HCT116 (cell line): ENCODE measurements at regions not wholly inside any gene's neighbourhood (a gene's known extent, or its start where the extent isn't known, plus 50 kb on each side); places are given as distances from the start of the nearest gene placed in this dataset.

Experiments used
- ATAC-seq: fragments of 200-7000 bp; cut with Tn5 transposase; 2 replicates; pipeline ENCODE4 v1.9.1; 2020; ENCODE audit warnings: mild to moderate bottlenecking, moderate library complexity
- BruUV-seq: library from RNA; stranded (reverse); fragments of 400-500 nt; replicated peaks from 2 replicates; lab custom pipeline; 2021; lab: Mats Ljungman, UMichigan
- CTCF ChIA-PET: fragments of 300-600 bp; sonication (Branson Sonifier 250); formaldehyde crosslinking; loops from one replicate; lab custom pipeline; 2021; ENCODE audit warnings: antibody characterized with exemption; lab: Charles Lee
- POLR2A ChIA-PET: fragments of 300-600, 350-600 bp; sonication (Branson Sonifier 250); formaldehyde crosslinking; loops from one replicate; lab custom pipeline; 2021; ENCODE audit warnings: antibody characterized with exemption; lab: Charles Lee
- RAD21 ChIA-PET, 2 experiments: fragments of 300-600 bp; sonication (Branson Sonifier 250); formaldehyde crosslinking; loops; one replicate each; lab custom pipeline; 2023; ENCODE audit warnings: low total read pairs in 2 of 2; ENCODE audit not compliant: uncharacterized antibody in 2 of 2, unreplicated experiment in 2 of 2, low non-redundant PET in 1 of 2; lab: Charles Lee
- DNase-seq: peaks from one replicate; pipeline ENCODE4 v3.0.0-alpha.2; 2010; ENCODE audit warnings: low read depth, low spot score
- H2AFZ ChIP-seq: fragments of 200-600 bp; shearing (Covaris generic), sonication (generic); 2 replicates; pipeline ENCODE4 v1.6.1; 2017; ENCODE audit warnings: low read depth, mixed run types, mixed read lengths, antibody characterized with exemption, low read length; ENCODE audit not compliant: poor library complexity, severe bottlenecking
- H3K27ac ChIP-seq: 2 replicates; pipeline ENCODE4 v1.5.1; 2012; ENCODE audit warnings: low read depth, low read length
- H3K27me3 ChIP-seq: fragments of 200-600 bp; sonication (generic); 2 replicates; pipeline ENCODE4 v1.6.1; 2016; ENCODE audit warnings: mixed run types, low read length, mixed read lengths; ENCODE audit not compliant: insufficient read depth
- H3K36me3 ChIP-seq, 2 experiments: fragments of 200-500 bp in 1 of 2; fragments of 200-600 bp in 1 of 2; sonication (Bioruptor generic) in 1 of 2; sonication (generic) in 1 of 2; 2 replicates each; pipeline versions ENCODE4 v1.5.1 to v1.6.1; 2014 to 2016; ENCODE audit warnings: low read length in 2 of 2, inconsistent platforms in 1 of 2, mixed read lengths in 1 of 2, mixed run types in 1 of 2; ENCODE audit not compliant: insufficient read depth in 2 of 2, control insufficient read depth in 1 of 2
- H3K4me1 ChIP-seq, 2 experiments: fragments of 200-600 bp in 1 of 2; sonication (generic) in 1 of 2; 2 replicates each; pipeline versions ENCODE4 v1.5.1 to v1.6.1; 2012 to 2017; ENCODE audit warnings: low read length in 2 of 2, inconsistent platforms in 1 of 2, mild to moderate bottlenecking in 1 of 2, mixed read lengths in 1 of 2, mixed run types in 1 of 2, moderate library complexity in 1 of 2; ENCODE audit not compliant: insufficient read depth in 2 of 2, control insufficient read depth in 1 of 2
- H3K4me2 ChIP-seq: fragments of 200-600 bp; sonication (generic); 2 replicates; pipeline ENCODE4 v1.6.1; 2017; ENCODE audit warnings: mixed run types, low read length, mixed read lengths
- H3K4me3 ChIP-seq, 2 experiments: fragments of 200-600 bp in 1 of 2; sonication (generic) in 1 of 2; replicated peaks in 1 of 2; 2 replicates each; pipeline ENCODE4 v1.5.1; 2011 to 2016; ENCODE audit warnings: low read length in 2 of 2, control low read depth in 1 of 2, low read depth in 1 of 2, mild to moderate bottlenecking in 1 of 2, mixed read lengths in 1 of 2, mixed run types in 1 of 2
- H3K79me2 ChIP-seq: fragments of 200-600 bp; sonication (generic); 2 replicates; pipeline ENCODE4 v1.6.1; 2017; ENCODE audit warnings: mild to moderate bottlenecking, mixed run types, low read length, moderate library complexity, mixed read lengths; ENCODE audit not compliant: insufficient read depth
- H3K9ac ChIP-seq: fragments of 200-600 bp; sonication (generic); 2 replicates; pipeline ENCODE4 v1.6.1; 2016; ENCODE audit warnings: low read length, mixed read lengths
- H3K9me2 ChIP-seq: fragments of 200-600 bp; sonication (generic), shearing (Covaris generic); 2 replicates; pipeline ENCODE4 v1.6.1; 2017; ENCODE audit warnings: mixed run types, mild to moderate bottlenecking, moderate library complexity; ENCODE audit not compliant: insufficient read depth
- H3K9me3 ChIP-seq, 2 experiments: fragments of 200-500 bp in 1 of 2; fragments of 200-600 bp in 1 of 2; sonication (Bioruptor generic) in 1 of 2; sonication (generic) in 1 of 2; 2 replicates each; pipeline ENCODE4 v1.6.1; 2014 to 2017; ENCODE audit warnings: low read length in 2 of 2, mixed read lengths in 2 of 2, inconsistent platforms in 1 of 2, low read depth in 1 of 2, mild to moderate bottlenecking in 1 of 2, mixed run types in 1 of 2, moderate library complexity in 1 of 2; ENCODE audit not compliant: control insufficient read depth in 1 of 2, insufficient read depth in 1 of 2
- H4K20me1 ChIP-seq: fragments of 200-600 bp; sonication (generic), shearing (Covaris generic); 2 replicates; pipeline ENCODE4 v1.6.1; 2017; ENCODE audit warnings: mixed run types, mild to moderate bottlenecking, moderate library complexity; ENCODE audit not compliant: insufficient read depth
- ATF3 ChIP-seq: IDR thresholded peaks from 2 replicates; pipeline ENCODE4 v1.6.1; 2012
- CBX3 ChIP-seq: IDR thresholded peaks from 2 replicates; pipeline ENCODE4 v1.6.1; 2012; ENCODE audit warnings: low read depth
- CEBPB ChIP-seq: IDR thresholded peaks from 2 replicates; pipeline ENCODE4 v1.6.1; 2012; ENCODE audit warnings: low read depth
- CTCF ChIP-seq, 3 experiments: fragments of 200-600 bp in 1 of 3; sonication (generic) in 1 of 3; IDR thresholded peaks in 2 of 3; conservative IDR thresholded peaks in 1 of 3; 2 replicates each; pipeline ENCODE4 v1.5.1; 2012 to 2017; ENCODE audit warnings: low read depth in 2 of 3, low read length in 2 of 3, antibody characterized with exemption in 1 of 3, borderline replicate concordance in 1 of 3, control low read depth in 1 of 3, mild to moderate bottlenecking in 1 of 3, mixed read lengths in 1 of 3, mixed run types in 1 of 3, moderate library complexity in 1 of 3; ENCODE audit not compliant: insufficient read depth in 1 of 3
- EGR1 ChIP-seq: IDR thresholded peaks from 2 replicates; pipeline ENCODE4 v1.6.1; 2012; ENCODE audit warnings: low read depth
- EZH2 ChIP-seq: fragments of 200-600 bp; sonication (generic); IDR thresholded peaks from 2 replicates; pipeline ENCODE4 v1.6.1; 2017; ENCODE audit warnings: antibody characterized with exemption, mixed run types
- EZH2phosphoT487 ChIP-seq: fragments of 200-600 bp; IDR thresholded peaks from 2 replicates; pipeline ENCODE4 v1.6.1; 2018; ENCODE audit warnings: antibody characterized with exemption, borderline replicate concordance
- JUND ChIP-seq: IDR thresholded peaks from 2 replicates; pipeline ENCODE4 v1.6.1; 2012
- MAX ChIP-seq: IDR thresholded peaks from 2 replicates; pipeline ENCODE4 v1.6.1; 2012
- POLR2A ChIP-seq: IDR thresholded peaks from 2 replicates; pipeline ENCODE4 v1.7.0; 2011; ENCODE audit warnings: borderline replicate concordance; ENCODE audit not compliant: insufficient read depth, insufficient read length; ENCODE audit errors: extremely low read depth
- SIN3A ChIP-seq: IDR thresholded peaks from 2 replicates; pipeline ENCODE4 v1.6.1; 2012; ENCODE audit warnings: low read depth
- SP1 ChIP-seq: IDR thresholded peaks from 2 replicates; pipeline ENCODE4 v1.6.1; 2012; ENCODE audit warnings: low read depth
- SRF ChIP-seq: IDR thresholded peaks from 2 replicates; pipeline ENCODE4 v1.6.1; 2012; ENCODE audit warnings: low read depth
- intact Hi-C: fragments of 100-400 bp; cut with micrococcal nuclease; formaldehyde crosslinking; loops from 2 replicates; pipeline ENCODE4 v1.10.0; 2022

- BruUV-seq, result no TSS peak
- Histone ChIP-seq H3K4me1 (no peaks in the 10 kb centered on the region), H3K79me2 (no peaks in the 10 kb centered on the region), H3K9me3 (peaks cover 0 to 3% of the 10 kb centered on the region in 2 experiments; a peak in 2 of 4 replicates), H3K4me3 (no peak overlapping the region), H3K9me2 (no peaks in the 10 kb centered on the region), H2AFZ (no peak overlapping the region), H3K9ac (no peak overlapping the region), H3K36me3 (no peaks in the 10 kb centered on the region), H3K27ac (no peak overlapping the region), H3K27me3 (no peaks in the 10 kb centered on the region), H3K4me2 (no peak overlapping the region), H4K20me1 (no peaks in the 10 kb centered on the region)
- TF ChIP-seq CTCF (IDR thresholded peaks at IDR 0.05 in 2 of 3, conservative IDR thresholded peaks at IDR 0.05 in 1 of 3; ENCODE audit: borderline replicate concordance in 1 of 3, insufficient read depth in 1 of 3, low read depth in 2 of 3, low read length in 2 of 3) (no peak), MAX (no peak), SP1 (no peak), EZH2 (no peak), EGR1 (no peak), CEBPB (no peak), CBX3 (no peak), SRF (no peak), ATF3 (no peak), JUND (no peak)
- ChIA-PET CTCF (no interaction called here), POLR2A (no interaction called here), RAD21 (no interaction called here)
- ATAC-seq, result no peak
- intact Hi-C loops, result no loop called here
- DNase-seq, result no peak
These were observed 410.9 kb upstream of the LRRTM1 start for GRCh38 chr2:80715433-80715832.

- H3K27ac ChIP-seq, result no peak overlapping the region
- no peak overlapping the region for H3K4me3 ChIP-seq
- RAD21 ChIA-PET, result no interaction called here
- no peaks in the 10 kb centered on the region for H3K36me3 ChIP-seq
- CTCF ChIA-PET, result no interaction called here
- H3K27me3 ChIP-seq, result no peaks in the 10 kb centered on the region
- H3K4me2 ChIP-seq, result no peak overlapping the region
- DNase-seq, result no peak
- POLR2A ChIA-PET, result no interaction called here
- no peak overlapping the region for H3K9ac ChIP-seq
- no peaks in the 10 kb centered on the region for H3K4me1 ChIP-seq
- H3K9me2 ChIP-seq, result no peaks in the 10 kb centered on the region
- no peak overlapping the region for H2AFZ ChIP-seq
- ATAC-seq, result no peak
- intact Hi-C loops, result no loop called here
- no peak for TF ChIP-seq CEBPB
- no peak for TF ChIP-seq JUND
- TF ChIP-seq EZH2, result no peak
- TF ChIP-seq SIN3A, result no peak
- no peak for TF ChIP-seq SP1
- TF ChIP-seq POLR2A, result no peak
- no peak for TF ChIP-seq MAX
- no peak for TF ChIP-seq SRF
- no peak for TF ChIP-seq ATF3
- no peak for TF ChIP-seq EZH2phosphoT487
- no peaks in the 10 kb centered on the region for H4K20me1 ChIP-seq
- peaks cover 0 to 3% of the 10 kb centered on the region in 2 experiments; a peak in 2 of 4 replicates for H3K9me3 ChIP-seq
- no peaks in the 10 kb centered on the region for H3K79me2 ChIP-seq
- BruUV-seq, result no TSS peak
These were observed 407.4 kb upstream of the LRRTM1 start for GRCh38 chr2:80711915-80712314.
